GM18858 (cell line): ENCODE measurements at regions not wholly inside any gene's neighbourhood (a gene's known extent, or its start where the extent isn't known, plus 50 kb on each side); places are given as distances from the start of the nearest gene placed in this dataset.

Experiments used
- ATAC-seq: cut with Tn5 transposase; IDR thresholded peaks from one replicate; pipeline ENCODE4 v1.9.1; 2021; ENCODE audit not compliant: unreplicated experiment

- ATAC-seq = no peak
These were observed 88.6 kb upstream of the HAAO start for GRCh38 chr2:42880738-42881690.

GRCh38 chr2:42879913-42880737, 87.7 kb upstream of the HAAO start:
- ATAC-seq = no peak

GRCh38 chr2:42879121-42879705, 86.8 kb upstream of the HAAO start:
- ATAC-seq = no peak

- peak; percentile 74 for ATAC-seq
These were observed 86.2 kb upstream of the HAAO start for GRCh38 chr2:42878581-42878980.

GRCh38 chr2:42877936-42878335, 85.6 kb upstream of the HAAO start:
- no peak for ATAC-seq

- no peak for ATAC-seq
These were observed 85.1 kb upstream of the HAAO start for GRCh38 chr2:42877511-42877910.

GRCh38 chr2:42876326-42876751, 84.0 kb upstream of the HAAO start:
- no peak for ATAC-seq

GRCh38 chr2:42875880-42876279, 83.5 kb upstream of the HAAO start:
- no peak for ATAC-seq

- no peak for ATAC-seq
These were observed 82.8 kb upstream of the HAAO start for GRCh38 chr2:42874949-42875801.

GRCh38 chr2:42872721-42873120, 80.3 kb upstream of the HAAO start:
- ATAC-seq = no peak

- no peak for ATAC-seq
These were observed 79.0 kb upstream of the HAAO start for GRCh38 chr2:42871372-42871771.

GRCh38 chr2:42868874-42869273, 76.5 kb upstream of the HAAO start:
- ATAC-seq = no peak

GRCh38 chr2:42868096-42868495, 75.7 kb upstream of the HAAO start:
- no peak for ATAC-seq

GRCh38 chr2:42867093-42868065, 75.0 kb upstream of the HAAO start:
- ATAC-seq = no peak

GRCh38 chr2:42865884-42866881, 73.8 kb upstream of the HAAO start:
- no peak for ATAC-seq

GRCh38 chr2:42864641-42865280, 72.4 kb upstream of the HAAO start:
- ATAC-seq = no peak

GRCh38 chr2:42864222-42864621, 71.8 kb upstream of the HAAO start:
- ATAC-seq = no peak

GRCh38 chr2:42863751-42864150, 71.4 kb upstream of the HAAO start:
- no peak for ATAC-seq
